Endothelial cell (in vitro differentiated cells): ENCODE measurements at regions not wholly inside any gene's neighbourhood (a gene's known extent, or its start where the extent isn't known, plus 50 kb on each side); places are given as distances from the start of the nearest gene placed in this dataset.
"Not testable (repeated sequence)": the region's sequence is repeated elsewhere in the genome, so short reads cannot be mapped to it uniquely, and the experiment has no call there.

Experiments
- DNase-seq: peaks from one replicate; pipeline ENCODE4 v3.0.0; 2021; ENCODE audit warnings: low spot score
- H3K27ac Mint-ChIP-seq: one replicate; pipeline ENCODE4 v1.8.0; 2021; ENCODE audit warnings: mixed read lengths, inconsistent platforms; ENCODE audit not compliant: unreplicated experiment
- H3K27me3 Mint-ChIP-seq: one replicate; pipeline ENCODE4 v1.8.0; 2021; ENCODE audit warnings: mild to moderate bottlenecking, moderate library complexity, mixed read lengths, inconsistent platforms; ENCODE audit not compliant: unreplicated experiment
- H3K36me3 Mint-ChIP-seq: one replicate; pipeline ENCODE4 v1.8.0; 2021; ENCODE audit warnings: mild to moderate bottlenecking, low read depth, mixed read lengths, inconsistent platforms; ENCODE audit not compliant: unreplicated experiment
- H3K4me1 Mint-ChIP-seq: one replicate; pipeline ENCODE4 v1.8.0; 2021; ENCODE audit warnings: mild to moderate bottlenecking, mixed read lengths, inconsistent platforms; ENCODE audit not compliant: unreplicated experiment
- H3K4me3 Mint-ChIP-seq: one replicate; pipeline ENCODE4 v1.8.0; 2021; ENCODE audit warnings: mild to moderate bottlenecking, mixed read lengths, inconsistent platforms; ENCODE audit not compliant: unreplicated experiment
- H3K9me3 Mint-ChIP-seq: one replicate; pipeline ENCODE4 v1.8.0; 2021; ENCODE audit warnings: mixed read lengths, inconsistent platforms; ENCODE audit not compliant: unreplicated experiment
- TF ChIP-seq, protein P1 (sequence below): fragments of 200-600 bp; sonication (generic); IDR thresholded peaks from one replicate; pipeline ENCODE4 v1.5.0; 2021; ENCODE audit warnings: antibody characterized with exemption; ENCODE audit not compliant: unreplicated experiment

DNA sequence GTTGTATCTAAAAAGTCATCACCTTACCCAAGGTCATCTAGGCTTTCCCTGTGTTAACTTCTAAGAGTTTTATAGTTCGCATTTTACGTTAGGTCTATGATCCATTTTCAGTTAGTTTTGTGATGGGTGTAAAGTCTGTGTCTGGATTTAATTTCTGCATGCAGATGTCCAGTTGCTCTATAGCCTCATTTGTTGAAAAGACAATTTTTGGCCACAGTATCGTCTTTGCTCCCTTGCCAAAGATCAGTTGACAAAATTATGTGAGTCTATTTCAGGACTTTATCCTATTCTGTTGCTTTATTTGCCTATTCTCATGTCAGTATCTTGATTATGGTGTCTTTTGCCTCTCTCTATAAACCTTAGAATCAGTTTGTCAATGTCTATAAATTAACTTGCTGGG is 85.1 kb downstream of the METRNL start:
- Mint-ChIP-seq H3K9me3 (no peaks in the 10 kb centered on the region), H3K4me1 (no peaks in the 10 kb centered on the region), H3K27me3 (no peaks in the 10 kb centered on the region), H3K4me3 (no peak overlapping the region), H3K27ac (no peak overlapping the region), H3K36me3 (no peaks in the 10 kb centered on the region)
- TF ChIP-seq, protein P1, sequence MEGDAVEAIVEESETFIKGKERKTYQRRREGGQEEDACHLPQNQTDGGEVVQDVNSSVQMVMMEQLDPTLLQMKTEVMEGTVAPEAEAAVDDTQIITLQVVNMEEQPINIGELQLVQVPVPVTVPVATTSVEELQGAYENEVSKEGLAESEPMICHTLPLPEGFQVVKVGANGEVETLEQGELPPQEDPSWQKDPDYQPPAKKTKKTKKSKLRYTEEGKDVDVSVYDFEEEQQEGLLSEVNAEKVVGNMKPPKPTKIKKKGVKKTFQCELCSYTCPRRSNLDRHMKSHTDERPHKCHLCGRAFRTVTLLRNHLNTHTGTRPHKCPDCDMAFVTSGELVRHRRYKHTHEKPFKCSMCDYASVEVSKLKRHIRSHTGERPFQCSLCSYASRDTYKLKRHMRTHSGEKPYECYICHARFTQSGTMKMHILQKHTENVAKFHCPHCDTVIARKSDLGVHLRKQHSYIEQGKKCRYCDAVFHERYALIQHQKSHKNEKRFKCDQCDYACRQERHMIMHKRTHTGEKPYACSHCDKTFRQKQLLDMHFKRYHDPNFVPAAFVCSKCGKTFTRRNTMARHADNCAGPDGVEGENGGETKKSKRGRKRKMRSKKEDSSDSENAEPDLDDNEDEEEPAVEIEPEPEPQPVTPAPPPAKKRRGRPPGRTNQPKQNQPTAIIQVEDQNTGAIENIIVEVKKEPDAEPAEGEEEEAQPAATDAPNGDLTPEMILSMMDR: no peak
- no peak for DNase-seq

GRCh38 chr17:83170571-83171260 is 91.3 kb downstream of the METRNL start:
- H3K27ac Mint-ChIP-seq: no peak overlapping the region
- H3K4me1 Mint-ChIP-seq: no peaks in the 10 kb centered on the region
- no peak overlapping the region for H3K4me3 Mint-ChIP-seq
- H3K9me3 Mint-ChIP-seq: no peaks in the 10 kb centered on the region
- no peaks in the 10 kb centered on the region for H3K36me3 Mint-ChIP-seq
- H3K27me3 Mint-ChIP-seq: peaks cover 2% of the 10 kb centered on the region
- TF ChIP-seq, protein P1: no peak
- no peak for DNase-seq

DNA sequence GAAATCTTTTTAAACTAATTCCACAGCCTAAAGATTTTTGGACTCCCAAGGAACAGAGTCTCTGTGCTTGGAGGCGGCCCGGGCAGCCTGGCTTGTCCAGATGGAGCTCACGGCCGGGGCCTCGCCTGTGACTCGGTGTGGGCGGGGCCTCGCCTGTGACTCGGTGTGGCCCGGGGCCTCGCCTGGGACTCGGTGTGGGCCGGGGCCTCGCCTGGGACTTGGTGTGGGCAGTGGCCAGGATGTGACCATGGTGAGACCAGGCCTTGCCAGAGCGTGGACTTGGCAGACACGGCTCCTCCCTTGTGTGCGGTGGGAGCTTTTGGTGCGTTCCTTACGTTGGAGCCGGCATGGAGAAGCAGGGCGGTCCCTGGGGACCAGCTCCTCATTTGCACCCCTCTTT is 92.3 kb downstream of the METRNL start:
- H3K4me1 Mint-ChIP-seq: no peaks in the 10 kb centered on the region
- peaks cover 2% of the 10 kb centered on the region for H3K27me3 Mint-ChIP-seq
- H3K27ac Mint-ChIP-seq: no peak overlapping the region
- H3K9me3 Mint-ChIP-seq: no peaks in the 10 kb centered on the region
- H3K36me3 Mint-ChIP-seq: no peaks in the 10 kb centered on the region
- TF ChIP-seq, protein P1: no peak
- no peak for DNase-seq
- no peak overlapping the region for H3K4me3 Mint-ChIP-seq

GRCh38 chr17:83172099-83172498 is 92.7 kb downstream of the METRNL start:
- DNase-seq, H3K36me3 Mint-ChIP-seq, H3K27ac Mint-ChIP-seq, H3K27me3 Mint-ChIP-seq, H3K4me1 Mint-ChIP-seq, H3K4me3 Mint-ChIP-seq, H3K9me3 Mint-ChIP-seq: not testable (repeated sequence)

GRCh38 chr17:83172646-83173045 is 93.2 kb downstream of the METRNL start:
- H3K27ac Mint-ChIP-seq, H3K27me3 Mint-ChIP-seq, H3K4me1 Mint-ChIP-seq, H3K9me3 Mint-ChIP-seq, H3K4me3 Mint-ChIP-seq, DNase-seq, H3K36me3 Mint-ChIP-seq: not testable (repeated sequence)

DNA sequence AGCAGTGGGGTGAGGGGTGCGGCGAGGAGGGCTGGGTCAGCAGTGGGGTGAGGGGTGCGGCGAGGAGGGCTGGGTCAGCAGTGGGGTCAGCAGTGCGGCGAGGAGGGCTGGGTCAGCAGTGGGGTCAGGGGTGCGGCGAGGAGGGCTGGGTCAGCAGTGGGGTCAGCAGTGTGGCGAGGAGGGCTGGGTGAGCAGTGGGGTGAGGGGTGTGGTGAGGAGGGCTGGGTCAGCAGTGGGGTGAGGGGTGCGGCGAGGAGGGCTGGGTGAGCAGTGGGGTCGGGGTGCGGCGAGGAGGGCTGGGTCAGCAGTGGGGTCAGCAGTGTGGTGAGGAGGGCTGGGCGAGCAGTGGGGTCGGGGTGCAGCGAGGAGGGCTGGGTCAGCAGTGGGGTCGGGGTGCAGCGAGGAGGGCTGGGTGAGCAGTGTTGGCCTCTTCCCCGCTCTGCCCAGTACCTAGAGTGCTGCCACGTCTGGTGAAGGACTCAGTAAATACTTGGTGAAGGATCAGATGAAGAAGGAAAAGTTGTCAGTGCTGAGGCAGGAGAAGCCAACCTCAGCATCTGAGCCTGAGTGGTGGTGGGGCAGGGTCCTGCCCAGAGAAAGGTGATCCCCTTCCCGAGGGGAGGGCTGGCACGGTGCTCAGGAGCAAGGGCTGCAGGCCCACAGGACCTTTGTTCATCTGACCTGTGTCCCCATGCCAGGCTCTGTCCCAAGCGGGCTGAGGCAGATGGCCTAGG is 93.9 kb downstream of the METRNL start:
- not testable (repeated sequence) for H3K27ac Mint-ChIP-seq, DNase-seq, H3K27me3 Mint-ChIP-seq, H3K9me3 Mint-ChIP-seq, H3K4me3 Mint-ChIP-seq, H3K36me3 Mint-ChIP-seq, H3K4me1 Mint-ChIP-seq
